Duodenal mucosa (tissue), 2 donors: ENCODE measurements at regions not wholly inside any gene's neighbourhood (a gene's known extent, or its start where the extent isn't known, plus 50 kb on each side); places are given as distances from the start of the nearest gene placed in this dataset.
"Not testable (repeated sequence)": the region's sequence is repeated elsewhere in the genome, so short reads cannot be mapped to it uniquely, and the experiment has no call there.

ENCODE experiments used
- H3K27ac ChIP-seq: one replicate; pipeline ENCODE4 v1.7.0; 2013; ENCODE audit warnings: low read depth, low read length
- H3K27me3 ChIP-seq, 2 donors: one replicate each; pipeline ENCODE4 v1.7.0; 2013; ENCODE audit warnings: low read length in 2 of 2, control low read depth in 1 of 2; ENCODE audit not compliant: insufficient read depth in 2 of 2, control insufficient read depth in 1 of 2
- H3K36me3 ChIP-seq, 2 donors: one replicate each; pipeline ENCODE4 v1.7.0; 2013; ENCODE audit warnings: low read length in 2 of 2, control low read depth in 1 of 2; ENCODE audit not compliant: insufficient read depth in 2 of 2, control insufficient read depth in 1 of 2
- H3K4me1 ChIP-seq, 2 donors: one replicate each; pipeline ENCODE4 v1.7.0; 2013; ENCODE audit warnings: low read length in 2 of 2, control low read depth in 1 of 2; ENCODE audit not compliant: insufficient read depth in 2 of 2, control insufficient read depth in 1 of 2
- H3K4me3 ChIP-seq, 2 donors: one replicate each; pipeline ENCODE4 v1.7.0; 2013; ENCODE audit warnings: low read length in 2 of 2, low read depth in 1 of 2
- H3K9ac ChIP-seq, 2 donors: one replicate each; pipeline ENCODE4 v1.7.0; 2013; ENCODE audit warnings: low read length in 2 of 2, low read depth in 1 of 2
- H3K9me3 ChIP-seq, 2 donors: one replicate each; pipeline ENCODE4 v1.7.0; 2013; ENCODE audit warnings: low read length in 2 of 2, control low read depth in 1 of 2; ENCODE audit not compliant: control insufficient read depth in 1 of 2

GRCh38 chr7:51949726-51950644 lies 633.4 kb upstream of the COBL start:
- H3K4me3 ChIP-seq: no peak overlapping the region
- no peak overlapping the region for H3K27ac ChIP-seq
- H3K36me3 ChIP-seq: no peaks in the 10 kb centered on the region
- no peaks in the 10 kb centered on the region for H3K27me3 ChIP-seq
- H3K9ac ChIP-seq: no peak overlapping the region
- H3K9me3 ChIP-seq: no peaks in the 10 kb centered on the region
- no peaks in the 10 kb centered on the region for H3K4me1 ChIP-seq

- no peak overlapping the region for H3K4me3 ChIP-seq
- no peaks in the 10 kb centered on the region for H3K27me3 ChIP-seq
- no peaks in the 10 kb centered on the region for H3K9me3 ChIP-seq
- no peaks in the 10 kb centered on the region for H3K4me1 ChIP-seq
- H3K27ac ChIP-seq: no peak overlapping the region
- no peak overlapping the region for H3K9ac ChIP-seq
- no peaks in the 10 kb centered on the region for H3K36me3 ChIP-seq
These were observed 614.2 kb upstream of the COBL start for GRCh38 chr7:51930834-51931233.

GRCh38 chr7:51929818-51930217 lies 613.2 kb upstream of the COBL start:
- Histone ChIP-seq H3K9ac (no peak overlapping the region), H3K27me3 (no peaks in the 10 kb centered on the region), H3K36me3 (no peaks in the 10 kb centered on the region), H3K27ac (no peak overlapping the region), H3K4me1 (no peaks in the 10 kb centered on the region), H3K4me3 (no peak overlapping the region), H3K9me3 (no peaks in the 10 kb centered on the region)

GRCh38 chr7:51927738-51928137 lies 611.1 kb upstream of the COBL start:
- no peak overlapping the region for H3K27ac ChIP-seq
- H3K9me3 ChIP-seq: no peaks in the 10 kb centered on the region
- no peaks in the 10 kb centered on the region for H3K4me1 ChIP-seq
- no peak overlapping the region for H3K4me3 ChIP-seq
- no peak overlapping the region for H3K9ac ChIP-seq
- H3K36me3 ChIP-seq: no peaks in the 10 kb centered on the region
- H3K27me3 ChIP-seq: no peaks in the 10 kb centered on the region

DNA sequence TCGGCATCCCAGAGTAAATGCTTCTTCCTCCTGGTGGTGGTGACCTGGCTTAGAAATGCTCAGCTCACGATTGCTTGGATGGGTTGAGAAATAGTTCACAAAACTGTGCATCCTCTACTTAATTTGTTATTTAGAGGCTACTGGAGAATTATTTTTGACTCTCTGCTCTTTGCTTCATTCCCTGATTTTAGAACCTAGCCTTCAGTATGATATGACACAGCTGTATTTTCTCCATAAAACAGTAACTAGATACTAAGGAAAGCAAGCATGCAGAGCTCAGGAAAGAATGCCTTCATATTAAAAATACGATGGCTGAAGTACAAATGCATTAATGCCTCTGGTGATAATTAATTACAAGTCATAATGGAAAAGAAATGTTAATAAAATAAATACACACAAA lies 602.0 kb upstream of the COBL start:
- no peak overlapping the region for H3K27ac ChIP-seq
- no peak overlapping the region for H3K4me3 ChIP-seq
- H3K9ac ChIP-seq: no peak overlapping the region
- no peaks in the 10 kb centered on the region for H3K36me3 ChIP-seq
- H3K27me3 ChIP-seq: no peaks in the 10 kb centered on the region
- no peaks in the 10 kb centered on the region for H3K4me1 ChIP-seq
- H3K9me3 ChIP-seq: peaks cover 0 to 3% of the 10 kb centered on the region in 2 donors

GRCh38 chr7:51901489-51901840 lies 584.9 kb upstream of the COBL start:
- Histone ChIP-seq H3K36me3 (no peaks in the 10 kb centered on the region), H3K9me3 (peaks cover 0 to 2% of the 10 kb centered on the region in 2 donors), H3K27me3 (no peaks in the 10 kb centered on the region), H3K9ac (no peak overlapping the region), H3K27ac (no peak overlapping the region), H3K4me1 (no peaks in the 10 kb centered on the region), H3K4me3 (no peak overlapping the region)

GRCh38 chr7:51900755-51901488 lies 584.3 kb upstream of the COBL start:
- not testable (repeated sequence) for H3K27ac ChIP-seq, H3K9me3 ChIP-seq, H3K36me3 ChIP-seq, H3K9ac ChIP-seq, H3K4me3 ChIP-seq, H3K27me3 ChIP-seq, H3K4me1 ChIP-seq

- no peak overlapping the region for H3K4me3 ChIP-seq
- no peaks in the 10 kb centered on the region for H3K27me3 ChIP-seq
- H3K36me3 ChIP-seq: no peaks in the 10 kb centered on the region
- H3K9ac ChIP-seq: no peak overlapping the region
- H3K4me1 ChIP-seq: no peaks in the 10 kb centered on the region
- no peak overlapping the region for H3K27ac ChIP-seq
- peaks cover 0 to 2% of the 10 kb centered on the region in 2 donors for H3K9me3 ChIP-seq
These were observed 583.0 kb upstream of the COBL start for GRCh38 chr7:51899611-51900010.

GRCh38 chr7:51882412-51882811 lies 565.8 kb upstream of the COBL start:
- no peak overlapping the region for H3K27ac ChIP-seq
- no peak overlapping the region for H3K4me3 ChIP-seq
- no peak overlapping the region for H3K9ac ChIP-seq
- H3K4me1 ChIP-seq: no peaks in the 10 kb centered on the region
- no peaks in the 10 kb centered on the region for H3K27me3 ChIP-seq
- H3K36me3 ChIP-seq: no peaks in the 10 kb centered on the region
- H3K9me3 ChIP-seq: no peaks in the 10 kb centered on the region

DNA sequence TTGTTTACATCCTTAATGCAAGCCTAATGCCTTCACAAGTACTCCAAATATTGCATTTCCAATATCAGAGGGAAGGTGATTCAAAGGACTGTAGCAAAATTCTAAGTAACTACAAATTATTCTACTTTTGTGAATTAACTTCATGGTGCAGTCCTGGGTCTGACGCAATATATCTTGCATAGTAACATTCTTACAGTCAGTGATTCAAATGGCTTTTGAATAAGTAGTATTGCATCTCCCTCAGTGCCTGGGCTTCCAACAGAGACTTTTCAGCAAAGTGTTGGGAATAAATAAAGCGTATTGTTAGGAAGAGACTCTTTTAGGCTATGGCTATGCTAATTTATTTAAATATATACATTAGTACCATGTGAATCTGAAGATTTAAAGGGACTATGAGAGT lies 564.7 kb upstream of the COBL start:
- Histone ChIP-seq H3K4me1 (no peaks in the 10 kb centered on the region), H3K36me3 (no peaks in the 10 kb centered on the region), H3K9ac (no peak overlapping the region), H3K27ac (no peak overlapping the region), H3K27me3 (no peaks in the 10 kb centered on the region), H3K9me3 (no peaks in the 10 kb centered on the region), H3K4me3 (no peak overlapping the region)
